DMS153 treated with DMSO at 0.1 percent for 48 hours (cell line): ENCODE measurements at regions not wholly inside any gene's neighbourhood (a gene's known extent, or its start where the extent isn't known, plus 50 kb on each side); places are given as distances from the start of the nearest gene placed in this dataset.

Source experiments
- DNase-seq: peaks from one replicate; lab custom pipeline; 2025; ENCODE audit not compliant: unreplicated experiment; lab: John Stamatoyannopoulos, UW

DNA sequence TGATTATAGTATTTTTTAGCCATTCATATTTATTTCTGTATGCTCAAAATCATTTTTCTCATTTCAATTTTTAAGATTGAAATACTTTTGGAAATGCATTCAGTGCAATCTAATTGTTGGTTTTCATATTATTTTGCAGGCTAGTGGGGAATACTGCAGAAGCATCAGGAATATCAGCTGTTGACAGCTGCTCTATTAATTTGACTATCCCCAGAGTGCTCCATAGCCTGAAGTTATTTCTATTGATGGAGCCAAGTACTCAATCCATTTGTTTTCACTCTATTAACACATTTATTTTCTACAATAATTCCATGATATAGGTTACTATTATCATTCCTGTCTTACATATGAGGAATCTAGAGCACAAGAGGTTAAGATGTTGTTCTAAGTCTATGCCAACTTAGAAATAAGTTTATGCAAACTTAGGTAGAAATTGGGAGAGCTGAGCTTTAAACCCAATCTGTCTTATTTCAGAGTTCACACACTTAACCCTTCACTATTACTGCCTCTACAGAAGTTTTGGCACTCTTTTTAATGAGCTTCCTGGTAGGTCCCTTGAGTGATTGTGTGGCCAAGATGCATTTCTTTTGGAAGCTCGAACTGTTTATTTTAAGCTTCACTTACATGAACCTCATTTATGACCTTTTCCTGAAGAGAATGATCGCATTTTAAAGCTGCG lies 65.6 kb upstream of the PCDH18 start:
- DNase-seq = no peak

DNA sequence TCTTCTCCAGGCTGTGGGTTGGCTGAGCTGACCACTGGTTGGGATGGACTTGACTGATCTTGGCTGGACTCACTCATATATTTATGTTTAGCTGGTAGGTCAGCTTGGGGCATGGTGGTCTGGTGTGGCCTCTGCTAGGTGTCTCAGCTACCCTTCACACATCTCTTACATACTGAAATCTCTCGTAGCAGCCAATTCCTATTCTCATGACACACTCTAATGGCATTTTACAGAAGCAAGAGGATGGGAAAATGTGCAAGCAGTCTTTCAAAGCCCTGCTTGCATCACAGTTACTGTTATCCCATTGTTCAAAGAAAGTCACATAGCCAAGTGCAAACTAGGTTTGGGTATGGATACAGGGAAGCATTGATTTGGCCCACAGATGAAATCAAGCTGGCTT lies 55.5 kb upstream of the PCDH18 start:
- DNase-seq = no peak

DNA sequence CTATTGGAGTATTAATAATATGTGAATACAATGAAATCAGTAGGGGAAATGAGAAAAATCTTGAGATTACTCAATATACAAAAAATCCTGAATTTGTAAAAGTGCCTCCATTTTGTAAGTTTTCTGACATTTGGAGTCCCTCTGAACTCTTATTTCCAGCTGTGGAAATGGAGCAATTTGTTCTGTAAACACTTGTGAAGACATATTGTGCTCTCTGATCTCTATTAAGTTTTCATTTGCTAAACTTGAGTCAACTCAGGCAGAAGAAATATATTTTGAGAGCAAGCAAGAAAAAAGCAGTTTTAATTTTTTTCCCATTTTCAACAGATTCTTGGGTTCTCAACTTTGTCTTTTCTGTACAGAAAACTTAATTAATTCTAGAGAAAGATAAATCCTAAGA lies 51.4 kb upstream of the PCDH18 start:
- no peak for DNase-seq
